ENCODE measurements at regions not wholly inside any gene's neighbourhood (a gene's known extent, or its start where the extent isn't known, plus 50 kb on each side); places are given as distances from the start of the nearest gene placed in this dataset.

- TF ChIP-seq CBX2 (IDR thresholded peaks at IDR 0.05; ENCODE audit: borderline replicate concordance, low read depth) (no peak), PBX3 (IDR thresholded peaks at IDR 0.05) (no peak), RNF2 (IDR thresholded peaks at IDR 0.05; ENCODE audit: borderline replicate concordance, low read depth) (no peak)
Observed at GRCh38 chr10:131452926-131453720, 141.6 kb upstream of the TCERG1L start (continued).

GRCh38 chr10:131453721-131454634 lies 142.5 kb upstream of the TCERG1L start:
- ChIA-PET CTCF (interaction anchor here (0.5 to 2.5 kb wide), 5 partner anchors 11 to 421 kb away, joined by 3 to 10 read pairs (median 5); no protein-coding TSS in a partner anchor), POLR2A (no interaction called here)
- ATAC-seq: peak in 1 of 2 experiments; percentile 74; a peak in 3 of 6 replicates
- WGBS (ENCODE audit: missing lambda C conversion rate): 33% methylated on average over 24 of the region's 32 CpGs
- peak in 1 of 2 experiments; percentile 40 for DNase-seq (ENCODE audit: low read depth in 1 of 2, low spot score in 1 of 2)
- no peak for FAIRE-seq
- Histone ChIP-seq H3K4me1 (no peaks in the 10 kb centered on the region), H3K4me2 (no peak overlapping the region), H3K27ac (no peak overlapping the region), H3K4me3 (no peak overlapping the region), H3K9me3 (no peaks in the 10 kb centered on the region)
- TF ChIP-seq CTCF (IDR thresholded peaks at IDR 0.05) (peak; percentile 36), MAFK (IDR thresholded peaks at IDR 0.05; ENCODE audit: partially characterized antibody) (no peak), NPAS2 (CRISPR knock-in tag; IDR thresholded peaks at IDR 0.05; ENCODE audit: borderline replicate concordance) (no peak), RAD21 (conservative IDR thresholded peaks at IDR 0.05 in 1 of 2, IDR thresholded peaks at IDR 0.05 in 1 of 2) (peak in 1 of 2 experiments; percentile 36; a peak in 3 of 5 replicates)

- POLR2A ChIA-PET: no interaction called here
- DNase-seq (ENCODE audit: low read depth in 1 of 2, low spot score in 1 of 2) (no peak), FAIRE-seq (no peak), ATAC-seq (no peak)
- Histone ChIP-seq H3K9me3 (no peaks in the 10 kb centered on the region), H3K4me3 (no peak overlapping the region), H3K4me1 (no peaks in the 10 kb centered on the region), H3K27ac (no peak overlapping the region), H3K4me2 (no peak overlapping the region)
- CTCF ChIA-PET: no interaction called here
- no peak for TF ChIP-seq FOXS1 (CRISPR knock-in tag; IDR thresholded peaks at IDR 0.05)
- no peak for TF ChIP-seq ATOH8 (CRISPR knock-in tag; IDR thresholded peaks at IDR 0.05; ENCODE audit: low read depth)
- no peak for TF ChIP-seq NPAS2 (CRISPR knock-in tag; IDR thresholded peaks at IDR 0.05; ENCODE audit: borderline replicate concordance)
- no peak for TF ChIP-seq RAD21 (conservative IDR thresholded peaks at IDR 0.05 in 1 of 2, IDR thresholded peaks at IDR 0.05 in 1 of 2)
- WGBS (ENCODE audit: missing lambda C conversion rate): 20% methylated on average over 11 of the region's 11 CpGs
Observed at GRCh38 chr10:131456411-131456810, 144.9 kb upstream of the TCERG1L start.

GRCh38 chr10:131461093-131461492 lies 149.6 kb upstream of the TCERG1L start:
- Histone ChIP-seq H3K9me3 (no peaks in the 10 kb centered on the region), H3K4me2 (no peak overlapping the region), H3K27ac (no peak overlapping the region), H3K4me1 (no peaks in the 10 kb centered on the region), H3K4me3 (no peak overlapping the region)
- ChIA-PET CTCF (no interaction called here), POLR2A (no interaction called here)
- WGBS (ENCODE audit: missing lambda C conversion rate): 0% methylated on average over 3 of the region's 5 CpGs
- no peak for FAIRE-seq
- TF ChIP-seq MAFK (IDR thresholded peaks at IDR 0.05; ENCODE audit: partially characterized antibody) (no peak), SREBF2 (IDR thresholded peaks at IDR 0.05) (no peak), ZC3H11A (IDR thresholded peaks at IDR 0.05) (no peak), ATOH8 (CRISPR knock-in tag; IDR thresholded peaks at IDR 0.05; ENCODE audit: low read depth) (no peak), CBX8 (IDR thresholded peaks at IDR 0.05) (no peak), FOSB (CRISPR knock-in tag; IDR thresholded peaks at IDR 0.05) (no peak), ZFP36 (IDR thresholded peaks at IDR 0.05; ENCODE audit: borderline replicate concordance, partially characterized antibody) (no peak), HEYL (CRISPR knock-in tag; IDR thresholded peaks at IDR 0.05) (no peak), NR3C1 (IDR thresholded peaks at IDR 0.05) (no peak), CBX2 (IDR thresholded peaks at IDR 0.05; ENCODE audit: borderline replicate concordance, low read depth) (no peak)
- no peak for ATAC-seq
- no peak for DNase-seq (ENCODE audit: low read depth in 1 of 2, low spot score in 1 of 2)
